ENCODE measurements at regions not wholly inside any gene's neighbourhood (a gene's known extent, or its start where the extent isn't known, plus 50 kb on each side); places are given as distances from the start of the nearest gene placed in this dataset.

DNA sequence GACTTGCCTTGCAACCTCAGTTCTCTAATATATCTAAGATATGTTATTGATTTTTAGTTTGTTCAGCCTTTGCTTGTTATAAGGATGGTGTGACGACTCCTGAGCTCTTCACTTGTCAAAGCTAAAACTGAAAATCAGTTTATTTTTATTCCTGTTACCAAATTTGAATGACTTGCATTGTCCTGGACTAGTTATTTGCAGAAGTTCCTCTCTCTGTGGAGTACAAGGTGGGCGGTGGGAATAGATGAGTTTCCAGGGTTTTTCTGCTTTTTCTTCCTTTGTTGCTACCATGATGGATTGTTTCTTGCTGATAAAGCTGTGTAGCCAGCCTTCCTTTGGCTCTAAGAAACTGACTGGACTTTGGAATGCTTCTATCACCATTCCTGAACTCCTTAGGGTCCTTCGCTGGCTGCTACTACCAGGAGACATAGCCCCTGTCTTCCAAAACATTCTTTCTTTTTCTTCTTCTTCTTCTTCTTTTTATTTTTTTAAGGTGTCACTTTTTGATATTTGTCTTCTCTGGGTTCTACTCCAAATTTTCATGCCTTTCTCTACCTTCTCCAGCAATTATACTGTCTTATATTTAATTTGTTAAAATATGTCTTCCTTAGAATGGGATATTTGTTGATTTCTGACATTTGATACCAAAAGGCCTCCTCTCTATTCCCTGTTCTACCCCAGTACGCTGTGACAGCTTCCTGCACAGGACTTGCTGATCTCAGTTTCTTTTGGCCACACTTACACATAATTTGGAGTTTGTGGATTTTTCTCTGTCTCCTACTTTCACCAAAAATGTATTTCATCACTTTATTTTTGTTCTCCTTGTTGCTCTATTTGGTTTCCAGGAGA lies 145.1 kb upstream of the THRB start:
- no peak for DNase-seq (ENCODE audit: low read depth)

DNA sequence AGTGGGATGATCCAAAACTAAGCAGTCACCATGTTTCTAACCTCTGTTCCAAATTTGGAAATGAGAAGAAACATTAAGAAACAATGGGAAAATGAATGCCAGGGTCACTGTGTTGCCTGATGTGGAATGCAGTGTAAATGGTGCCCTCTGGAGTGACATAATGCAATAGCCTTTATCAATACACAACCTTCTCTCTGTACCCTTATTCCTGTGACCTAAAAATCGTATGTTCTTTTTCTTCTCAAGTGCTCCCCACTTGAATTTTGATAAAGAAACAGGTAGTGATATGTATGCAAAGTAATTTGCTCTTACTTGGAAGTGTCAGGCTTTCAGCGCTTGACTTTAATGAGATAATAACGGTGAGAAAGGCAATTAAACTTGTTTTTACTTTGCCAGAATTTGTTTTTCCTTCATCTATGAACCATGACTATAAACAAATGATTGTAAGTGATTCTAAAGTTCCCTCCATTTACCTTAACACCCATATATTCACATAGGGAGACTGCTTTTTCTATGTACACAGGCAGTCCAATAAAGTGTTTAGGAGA lies 145.8 kb upstream of the THRB start:
- peak; percentile 37 for DNase-seq (ENCODE audit: low read depth)

DNA sequence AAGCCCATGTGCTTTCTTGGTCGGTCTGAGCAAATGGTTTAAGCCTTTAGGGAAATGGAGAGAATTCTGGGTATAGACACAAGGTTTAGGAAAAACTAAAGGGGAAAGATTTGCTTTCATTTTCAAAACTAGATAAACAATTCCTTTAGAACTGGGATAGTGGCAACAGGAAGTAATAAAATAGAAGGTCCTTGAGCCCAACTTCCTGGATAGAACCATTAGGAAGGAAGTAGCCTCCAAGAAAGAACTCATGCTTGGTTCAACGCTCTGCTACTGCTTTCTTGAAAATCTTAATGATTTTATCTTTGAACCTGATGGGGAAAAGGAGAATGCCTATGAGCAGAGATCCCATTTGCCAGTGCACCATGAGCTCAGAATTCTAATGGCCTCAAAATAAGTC lies 147.0 kb upstream of the THRB start:
- DNase-seq (ENCODE audit: low read depth), result no peak

DNA sequence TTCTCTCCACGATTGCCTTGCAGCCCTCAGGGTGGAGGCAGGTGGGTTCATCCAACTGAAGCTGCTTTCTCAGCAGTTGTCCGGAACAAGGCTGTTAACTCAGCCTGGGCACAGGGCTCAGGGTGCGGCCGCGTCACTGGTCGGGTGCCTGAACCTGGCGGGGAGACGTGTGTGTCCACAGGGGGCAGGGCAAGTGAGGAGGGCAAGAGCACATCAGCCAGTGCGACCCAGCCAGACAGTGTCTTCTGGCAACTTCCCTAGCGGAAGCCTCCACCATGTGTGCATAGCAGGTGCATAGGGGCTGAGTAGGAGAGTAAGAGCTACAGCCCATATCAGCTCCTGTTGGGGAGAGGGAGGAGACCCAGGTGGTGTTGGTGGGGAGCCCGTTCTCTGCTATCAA lies 150.4 kb upstream of the THRB start:
- no peak for DNase-seq (ENCODE audit: low read depth)

DNA sequence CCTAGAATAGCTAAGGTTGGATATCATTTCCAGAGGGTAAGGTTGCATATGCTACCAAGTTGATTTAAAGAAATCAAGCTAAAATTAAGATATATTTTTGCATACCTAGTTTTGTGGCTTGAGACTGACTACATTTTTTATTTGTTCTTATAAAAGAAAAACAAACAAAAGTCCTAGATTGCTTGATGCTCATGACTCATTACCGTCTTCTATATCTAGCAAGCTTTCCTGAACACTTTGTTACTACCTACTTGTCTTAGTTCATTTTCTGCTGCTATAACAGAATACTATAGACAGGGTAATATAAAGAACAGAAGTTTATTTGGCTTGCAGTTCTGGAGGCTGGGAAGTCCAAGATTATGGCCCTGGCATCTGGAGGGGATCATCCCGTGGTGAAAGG lies 152.1 kb upstream of the THRB start:
- no peak for DNase-seq (ENCODE audit: low read depth)

DNA sequence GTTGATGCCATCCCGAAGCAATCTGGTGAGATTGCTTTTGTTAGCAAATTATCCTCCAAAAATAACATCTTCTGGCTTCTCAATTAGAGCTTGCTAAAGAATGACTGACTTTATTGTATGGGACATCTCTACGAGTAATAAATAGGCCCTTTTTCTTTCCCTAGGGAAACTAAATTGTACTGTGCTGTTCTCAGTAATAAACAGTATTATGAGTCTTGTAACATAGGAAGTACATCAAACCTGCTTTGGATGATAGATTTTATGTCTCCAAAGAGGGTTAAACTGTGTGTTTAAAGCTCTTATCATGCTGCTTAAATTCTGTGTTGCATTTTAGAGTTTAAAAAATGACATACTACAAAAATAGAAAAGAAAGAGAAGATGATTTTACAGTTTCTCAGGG lies 153.4 kb upstream of the THRB start:
- no peak for DNase-seq (ENCODE audit: low read depth)

DNA sequence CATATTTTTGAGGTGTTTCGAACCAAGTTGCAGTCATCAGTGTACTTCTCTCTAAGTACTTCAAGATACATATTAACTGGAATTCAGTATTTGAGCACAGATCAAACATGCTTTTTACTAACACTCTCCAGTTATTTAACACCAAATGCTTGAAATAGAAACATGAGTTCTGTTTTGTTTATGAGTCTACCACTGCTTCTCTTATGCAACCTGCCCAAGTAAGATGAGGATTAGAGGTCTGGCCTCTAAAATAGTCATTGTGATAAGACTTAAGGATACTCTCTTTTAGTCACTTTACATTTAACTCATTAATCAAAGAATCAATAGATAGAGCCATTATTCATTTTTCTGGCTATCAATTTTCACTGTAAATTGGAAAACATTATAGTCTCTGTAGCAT lies 156.2 kb upstream of the THRB start:
- no peak for DNase-seq (ENCODE audit: low read depth)

DNA sequence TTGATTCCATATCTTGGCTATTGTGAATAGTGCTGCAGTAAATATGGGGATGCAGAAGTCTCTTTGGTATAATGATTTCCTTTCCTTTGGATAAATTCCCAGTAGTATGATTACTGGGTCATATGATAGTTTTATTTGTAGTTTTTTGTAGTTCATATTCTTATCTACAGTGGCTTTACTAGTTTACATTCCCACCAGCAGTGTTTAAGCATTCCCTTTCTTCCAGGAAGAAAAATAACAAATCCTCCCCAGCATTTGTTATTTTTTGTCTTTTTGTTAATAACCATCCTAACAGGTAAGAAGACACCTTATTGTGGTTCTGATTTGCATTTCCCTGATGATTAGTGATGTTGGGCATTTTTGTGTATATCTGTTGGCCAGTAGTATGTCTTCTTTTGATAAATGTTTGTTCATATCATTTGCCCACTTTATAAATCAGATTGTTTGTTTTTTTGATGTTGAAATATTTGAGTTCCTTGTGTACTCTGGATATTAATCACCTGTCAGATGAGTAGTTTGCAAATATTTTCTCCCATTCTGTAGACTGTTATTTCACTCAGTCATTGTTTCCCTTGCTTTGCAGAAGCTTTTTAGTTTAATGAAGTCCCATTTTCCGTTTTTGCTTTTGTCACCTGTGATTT lies 163.3 kb upstream of the THRB start:
- no peak for DNase-seq (ENCODE audit: low read depth)

DNA sequence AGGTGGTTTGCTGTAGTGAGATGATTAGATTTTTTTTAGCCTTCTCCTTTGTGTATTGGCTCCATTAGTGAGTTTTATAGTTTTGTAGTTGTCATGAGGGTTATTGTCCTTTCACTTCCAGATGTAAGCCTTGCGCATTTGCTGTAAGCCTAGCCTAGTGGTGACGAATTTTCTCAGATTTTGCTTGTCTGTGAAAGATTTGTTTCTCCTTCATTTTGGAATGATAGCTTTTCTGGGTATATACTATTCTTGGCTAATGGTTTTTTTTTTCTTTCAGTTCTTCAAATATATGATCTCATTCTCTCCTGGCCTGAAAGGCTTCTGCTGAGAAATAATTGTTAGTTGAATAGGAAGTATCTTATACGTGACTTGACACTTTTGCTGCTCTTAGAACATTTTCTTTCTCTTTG lies 166.5 kb upstream of the THRB start:
- DNase-seq (ENCODE audit: low read depth), result no peak

DNA sequence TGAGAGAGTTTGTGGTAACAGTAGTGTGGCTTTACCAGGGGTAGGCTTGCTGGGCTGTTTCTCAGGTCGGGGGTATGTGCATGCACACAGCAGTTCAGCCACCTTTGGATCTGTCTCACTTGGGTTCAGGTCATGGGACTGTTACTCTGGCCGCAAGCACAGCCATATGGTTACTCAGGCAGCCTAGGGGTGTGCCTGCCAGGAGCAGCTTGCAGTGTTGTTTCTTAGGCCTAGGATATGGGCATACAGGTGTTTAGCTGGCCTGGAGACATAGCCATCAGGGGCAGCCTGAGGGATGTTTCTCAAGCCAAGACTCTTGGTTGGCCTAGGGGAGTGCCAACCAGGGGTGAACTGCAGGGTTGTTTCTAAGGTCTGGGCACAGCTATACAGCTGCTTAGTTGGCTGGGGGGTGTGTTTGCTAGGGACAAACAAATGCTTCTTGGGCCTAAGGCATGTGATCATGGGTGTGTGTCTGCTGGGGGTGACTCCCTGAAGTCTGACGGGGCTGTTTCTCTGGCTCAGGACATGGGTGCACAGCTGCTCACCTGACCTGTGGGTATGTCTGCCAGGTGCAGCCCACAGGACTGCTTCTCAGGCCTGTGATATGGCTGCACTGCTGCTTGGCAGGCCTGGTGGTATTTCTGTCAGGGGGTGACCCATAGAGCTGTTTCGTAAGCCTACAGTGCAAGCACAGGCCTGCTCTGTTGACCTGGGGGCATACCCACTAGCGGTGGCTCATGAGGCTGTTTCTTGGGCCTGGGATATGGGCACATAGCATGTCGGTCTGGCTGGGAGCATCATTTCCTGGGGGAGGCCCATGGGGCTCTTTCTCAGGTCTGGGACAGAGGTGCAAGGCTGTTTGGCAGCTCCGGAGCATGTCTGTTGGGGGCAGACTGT lies 168.0 kb upstream of the THRB start:
- DNase-seq (ENCODE audit: low read depth), result no peak

DNA sequence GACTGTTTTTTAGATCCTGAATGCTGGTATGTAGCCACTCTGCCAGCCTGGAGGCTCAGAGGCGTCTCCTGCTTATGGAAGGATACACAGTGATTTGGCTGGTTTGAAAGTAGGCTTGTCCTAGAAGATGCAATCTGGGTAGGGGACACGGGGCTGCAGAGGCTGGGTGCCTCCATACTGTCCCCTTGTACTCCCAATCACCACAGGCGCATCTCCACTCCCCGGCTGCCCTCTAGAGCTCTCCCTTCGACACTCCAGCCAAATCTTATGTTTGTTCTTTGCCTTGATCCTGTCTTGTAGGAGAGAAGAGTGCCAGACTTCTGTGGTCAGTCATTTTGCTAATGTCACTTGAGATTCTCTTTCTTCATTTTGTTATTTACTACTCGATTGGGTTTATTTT lies 168.8 kb upstream of the THRB start:
- no peak for DNase-seq (ENCODE audit: low read depth)

DNA sequence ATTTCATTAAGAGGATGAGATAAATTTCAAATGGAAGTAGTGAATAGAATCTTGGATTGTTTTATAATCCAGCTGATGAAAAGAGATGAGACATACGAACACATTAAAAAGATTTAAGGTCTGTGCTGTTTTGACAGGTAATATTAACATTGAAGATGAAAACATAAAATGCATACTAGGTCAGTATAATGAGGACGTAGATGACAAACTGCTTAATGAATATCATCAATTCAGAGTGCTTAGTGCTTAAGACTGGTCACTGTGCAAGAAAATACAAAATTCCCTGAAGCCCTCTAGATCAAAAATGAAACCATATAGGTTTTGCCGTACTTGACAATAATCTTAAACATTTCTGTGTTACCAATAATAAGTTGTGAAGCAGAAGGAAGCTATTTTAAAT lies 173.4 kb upstream of the THRB start:
- no peak for DNase-seq (ENCODE audit: low read depth)

DNA sequence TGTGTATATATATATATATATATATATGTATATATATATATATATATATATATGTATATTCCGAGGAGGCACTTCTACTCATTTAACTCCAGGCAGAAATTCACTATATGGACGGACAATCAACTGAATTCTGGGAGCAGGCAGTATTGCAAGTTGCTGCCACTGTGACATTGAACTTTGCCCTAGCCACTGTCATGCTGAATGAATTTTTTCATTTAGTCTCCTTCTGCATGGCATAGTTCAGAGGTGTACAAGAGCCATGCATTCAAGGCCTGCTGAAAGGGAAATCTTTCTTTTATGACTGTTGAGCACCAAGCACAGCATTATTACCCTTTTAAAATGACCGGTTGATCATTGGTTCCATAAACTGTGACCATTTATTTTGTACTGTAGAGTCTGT lies 176.2 kb upstream of the THRB start:
- no peak for DNase-seq (ENCODE audit: low read depth)

DNA sequence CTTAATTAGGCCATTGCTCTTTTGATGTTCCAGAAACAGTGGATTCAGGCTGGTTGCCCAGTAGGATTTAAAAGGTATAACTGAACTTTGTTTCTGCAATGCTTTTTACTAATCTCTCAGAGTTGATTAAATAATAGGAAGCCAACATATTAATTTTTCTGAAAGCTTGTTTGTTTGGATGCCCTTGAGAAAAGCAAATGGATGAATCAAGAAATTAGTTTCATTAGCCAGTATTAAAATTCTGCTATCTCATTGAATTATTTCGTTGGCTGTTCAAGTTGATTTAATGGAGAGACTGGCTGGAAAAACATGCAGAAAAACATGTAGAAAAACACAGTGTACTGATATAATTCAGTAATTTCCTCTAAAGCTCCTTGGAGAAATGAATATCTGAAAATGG lies 178.9 kb upstream of the THRB start:
- no peak for DNase-seq (ENCODE audit: low read depth)

DNA sequence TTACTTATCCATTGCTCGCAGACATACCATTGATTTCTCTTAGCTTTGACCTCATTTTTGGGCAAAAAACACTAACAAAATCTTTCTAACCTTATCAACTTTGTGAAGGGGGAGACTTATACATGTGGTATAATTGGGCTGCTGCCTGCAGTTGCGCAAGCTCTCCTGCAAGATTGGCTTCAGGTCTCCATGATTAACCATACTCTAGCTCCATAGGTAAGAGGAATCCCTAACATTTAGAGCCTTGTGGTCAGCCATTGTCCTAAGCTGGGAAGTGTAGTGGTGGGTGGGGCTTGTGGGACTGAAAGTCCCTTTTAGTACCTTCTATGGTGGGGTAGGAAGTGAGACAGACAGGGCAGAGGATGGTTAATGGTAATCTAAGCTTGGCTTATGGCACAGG lies 179.6 kb upstream of the THRB start:
- DNase-seq (ENCODE audit: low read depth), result no peak

DNA sequence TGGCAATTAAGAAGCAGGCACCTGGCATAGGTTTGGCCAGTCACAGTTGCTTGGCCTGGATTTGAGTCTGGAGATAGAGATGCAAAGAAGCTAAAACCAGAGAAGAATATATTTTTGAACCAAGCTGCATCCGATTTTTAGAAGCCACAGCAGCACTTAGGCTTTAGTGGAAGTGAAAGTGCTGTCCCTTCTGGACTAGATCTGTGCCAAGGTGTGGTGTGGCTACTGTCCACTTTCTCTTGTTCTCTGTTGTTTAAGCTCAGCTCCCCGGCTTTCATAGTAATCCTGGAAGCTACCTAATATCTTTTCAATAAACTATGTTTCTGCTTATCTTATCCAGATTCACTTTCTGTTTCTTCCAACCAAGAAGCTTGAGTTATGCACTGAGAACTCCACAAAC lies 183.4 kb upstream of the THRB start:
- no peak for DNase-seq (ENCODE audit: low read depth)

DNA sequence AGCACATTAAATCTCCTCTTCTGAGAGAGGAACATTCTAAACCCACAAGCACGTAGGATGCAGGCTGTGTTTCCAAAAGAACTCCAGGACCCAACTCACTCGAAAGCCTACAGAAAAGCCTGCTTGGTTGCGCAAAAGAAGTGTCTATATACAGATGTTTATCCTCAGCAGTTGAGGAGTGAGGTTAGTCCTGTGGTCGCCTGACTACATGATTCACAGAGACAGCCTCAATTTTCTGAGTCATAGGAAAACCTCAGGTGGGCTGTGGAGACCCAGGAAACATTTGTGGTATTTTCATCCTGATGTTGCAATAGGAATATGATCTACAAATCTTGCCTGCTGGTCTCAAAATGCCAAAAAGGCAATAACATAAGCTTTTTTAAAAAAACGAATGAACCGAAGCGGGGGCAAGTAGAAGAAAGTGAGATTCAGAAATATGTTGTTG lies 183.8 kb upstream of the THRB start:
- DNase-seq (ENCODE audit: low read depth), result peak; percentile 98

DNA sequence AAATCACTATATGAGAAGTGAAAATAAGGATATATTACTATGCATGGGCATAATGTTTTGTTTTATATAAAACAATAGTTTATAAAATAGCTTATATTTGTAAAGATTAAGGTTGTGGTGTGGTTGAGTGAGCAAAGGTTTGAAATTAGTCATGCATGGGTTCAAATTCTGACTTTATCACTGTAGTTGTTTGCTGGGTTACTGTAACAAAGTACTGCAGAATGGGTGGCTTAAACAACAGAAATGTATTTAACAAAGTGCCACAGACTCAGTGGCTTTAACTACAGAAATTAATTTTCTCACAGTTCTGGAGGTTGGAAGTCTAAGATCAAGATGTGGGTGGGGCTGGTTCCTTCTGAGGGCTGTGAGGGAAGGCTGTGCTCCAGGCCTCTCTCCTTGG lies 184.8 kb upstream of the THRB start:
- DNase-seq (ENCODE audit: low read depth), result no peak

DNA sequence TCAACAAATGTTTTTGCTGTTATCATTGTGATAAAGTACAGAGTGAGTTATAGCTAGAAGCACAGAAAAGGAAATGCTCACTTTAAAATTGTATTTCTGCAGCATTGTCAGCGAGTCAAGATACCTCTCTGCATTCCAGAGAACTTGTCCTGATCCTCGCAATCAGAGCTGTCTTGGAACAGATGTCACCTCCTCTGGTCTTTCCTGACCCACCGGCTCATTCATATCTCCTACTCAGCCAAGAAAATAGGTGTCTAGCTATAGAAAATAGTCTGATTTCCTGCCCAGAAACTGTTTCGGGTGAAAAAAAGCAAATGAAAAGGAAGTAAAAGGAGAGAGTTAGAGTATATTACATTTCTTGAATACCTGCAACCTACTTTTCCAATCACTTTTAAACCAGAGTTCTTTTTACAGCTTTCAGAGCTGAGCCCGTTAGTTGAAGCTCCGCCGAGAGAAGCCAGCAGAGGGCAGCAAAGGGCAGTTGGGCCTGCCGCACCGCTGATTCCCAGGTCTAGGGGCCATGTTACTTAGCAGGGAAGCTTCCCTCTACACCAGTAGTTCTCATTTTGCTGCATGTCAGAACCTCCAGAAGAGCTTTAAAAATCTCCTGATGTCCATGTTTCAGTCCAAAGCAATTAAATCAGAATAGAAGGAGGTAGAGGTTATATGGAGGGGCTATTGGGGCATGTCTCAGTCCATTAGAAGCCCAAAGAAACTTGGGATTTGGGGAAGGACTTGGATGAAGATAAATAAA lies 185.7 kb upstream of the THRB start:
- DNase-seq (ENCODE audit: low read depth), result peak; percentile 47

DNA sequence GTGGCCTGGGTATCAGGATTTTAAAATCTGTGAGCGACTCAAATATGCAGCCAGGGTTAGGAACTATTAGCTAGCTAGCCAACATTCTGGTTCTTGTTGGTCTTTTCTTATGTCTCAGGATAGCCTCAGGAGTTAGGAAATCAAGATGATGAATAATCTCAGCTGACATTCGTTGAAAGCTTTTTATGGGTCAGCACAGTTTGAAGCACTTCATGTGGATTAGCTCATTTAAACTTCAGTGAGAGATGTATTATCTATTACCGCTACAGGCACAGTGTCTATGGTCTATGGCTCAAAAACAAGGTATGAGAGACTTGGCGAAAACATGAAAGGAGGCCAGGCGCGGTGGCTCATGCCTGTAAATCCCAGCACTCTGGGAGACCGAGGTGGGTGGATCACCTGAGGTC lies 187.5 kb upstream of the THRB start:
- no peak for DNase-seq (ENCODE audit: low read depth)

DNA sequence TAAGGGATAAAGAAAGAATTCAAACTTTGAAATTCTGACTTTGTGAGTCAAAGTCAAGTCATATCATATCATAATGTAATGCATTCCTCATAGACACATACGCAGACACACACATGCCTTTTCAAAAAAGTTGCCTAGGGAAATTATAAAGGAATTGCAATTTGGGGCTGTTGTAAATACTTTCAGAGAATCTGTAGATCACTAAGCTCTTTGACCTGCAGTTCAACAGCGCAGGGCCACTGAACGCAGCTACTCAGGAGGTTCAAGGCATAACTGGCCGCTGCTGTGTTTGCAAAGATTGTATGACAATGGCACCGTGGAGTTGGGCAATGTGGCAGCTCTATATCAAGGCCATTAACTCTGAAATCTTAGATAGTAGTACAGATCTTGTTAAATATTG lies 188.4 kb upstream of the THRB start:
- no peak for DNase-seq (ENCODE audit: low read depth)

All from HT1080 (cell line).